ENCODE measurements at regions not wholly inside any gene's neighbourhood (a gene's known extent, or its start where the extent isn't known, plus 50 kb on each side); places are given as distances from the start of the nearest gene placed in this dataset.

- no peak overlapping the region for H3K4me3 ChIP-seq (ENCODE audit: low read length in 3 of 3)
- FAIRE-seq = no peak
- H3K36me3 ChIP-seq (ENCODE audit: control insufficient read depth in 2 of 3, insufficient read depth in 3 of 3, low read length in 3 of 3) = no peaks in the 10 kb centered on the region
- H3K27ac ChIP-seq (ENCODE audit: low read depth in 2 of 2, low read length in 2 of 2) = no peak overlapping the region
- no peak overlapping the region for H3K9ac ChIP-seq (ENCODE audit: low read length in 3 of 3)
- intact Hi-C loops (cut with DNase I) = no loop called here
- H3K4me1 ChIP-seq (ENCODE audit: control insufficient read depth in 2 of 3, insufficient read depth in 2 of 3, low read depth in 1 of 3, low read length in 3 of 3) = no peaks in the 10 kb centered on the region
- H3K27me3 ChIP-seq (ENCODE audit: control insufficient read depth, insufficient read depth, low read length) = no peaks in the 10 kb centered on the region
- H3K9me3 ChIP-seq (ENCODE audit: control insufficient read depth in 2 of 3, insufficient read depth in 1 of 3, low read length in 3 of 3) = peaks cover 0 to 6% (median 0%) of the 10 kb centered on the region in 3 donors
- no peak for TF ChIP-seq CTCF (IDR thresholded peaks at IDR 0.05; ENCODE audit: borderline replicate concordance, extremely low read depth, insufficient read depth)
- no peak for DNase-seq
Observed at GRCh38 chr14:98022541-98023520, 1225.6 kb downstream of the VRK1 start.

- Histone ChIP-seq H3K9me3 (ENCODE audit: control insufficient read depth in 2 of 3, insufficient read depth in 1 of 3, low read length in 3 of 3) (peaks cover 0 to 6% (median 0%) of the 10 kb centered on the region in 3 donors), H3K4me3 (ENCODE audit: low read length in 3 of 3) (no peak overlapping the region), H3K27me3 (ENCODE audit: control insufficient read depth, insufficient read depth, low read length) (no peaks in the 10 kb centered on the region), H3K4me1 (ENCODE audit: control insufficient read depth in 2 of 3, insufficient read depth in 2 of 3, low read depth in 1 of 3, low read length in 3 of 3) (no peaks in the 10 kb centered on the region), H3K36me3 (ENCODE audit: control insufficient read depth in 2 of 3, insufficient read depth in 3 of 3, low read length in 3 of 3) (no peaks in the 10 kb centered on the region), H3K9ac (ENCODE audit: low read length in 3 of 3) (no peak overlapping the region), H3K27ac (ENCODE audit: low read depth in 2 of 2, low read length in 2 of 2) (no peak overlapping the region)
- intact Hi-C loops (cut with DNase I) = no loop called here
- DNase-seq (peak in 2 of 5 donors; percentile 3 to 9), FAIRE-seq (no peak)
- no peak for TF ChIP-seq CTCF (IDR thresholded peaks at IDR 0.05; ENCODE audit: borderline replicate concordance, extremely low read depth, insufficient read depth)
Observed at GRCh38 chr14:98028162-98028561, 1231.0 kb downstream of the VRK1 start.

GRCh38 chr14:98035396-98035795 is 1236.6 kb downstream of the BCL11B start:
- H3K4me3 ChIP-seq (ENCODE audit: low read length in 3 of 3) = no peak overlapping the region
- H3K27me3 ChIP-seq (ENCODE audit: control insufficient read depth, insufficient read depth, low read length) = no peaks in the 10 kb centered on the region
- DNase-seq = peak in 2 of 5 donors; percentile 57 to 70
- intact Hi-C loops (cut with DNase I) = no loop called here
- H3K27ac ChIP-seq (ENCODE audit: low read depth in 2 of 2, low read length in 2 of 2) = peak overlapping the region in 1 of 2 donors; percentile 46
- H3K9ac ChIP-seq (ENCODE audit: low read length in 3 of 3) = peak overlapping the region in 1 of 3 donors; percentile 10
- TF ChIP-seq CTCF (IDR thresholded peaks at IDR 0.05; ENCODE audit: borderline replicate concordance, extremely low read depth, insufficient read depth) = no peak
- H3K4me1 ChIP-seq (ENCODE audit: control insufficient read depth in 2 of 3, insufficient read depth in 2 of 3, low read depth in 1 of 3, low read length in 3 of 3) = peaks cover 0 to 13% (median 4%) of the 10 kb centered on the region in 3 donors
- H3K9me3 ChIP-seq (ENCODE audit: control insufficient read depth in 2 of 3, insufficient read depth in 1 of 3, low read length in 3 of 3) = no peaks in the 10 kb centered on the region
- FAIRE-seq = peak; percentile 46
- H3K36me3 ChIP-seq (ENCODE audit: control insufficient read depth in 2 of 3, insufficient read depth in 3 of 3, low read length in 3 of 3) = no peaks in the 10 kb centered on the region

All from kidney (tissue), 13 donors.